NOMO-1 treated with dmso at 0.1 percent for 144 hours (cell line): ENCODE measurements at regions not wholly inside any gene's neighbourhood (a gene's known extent, or its start where the extent isn't known, plus 50 kb on each side); places are given as distances from the start of the nearest gene placed in this dataset.

Experiments used
- DNase-seq: peaks from one replicate; lab custom pipeline; 2025; ENCODE audit not compliant: unreplicated experiment; lab: John Stamatoyannopoulos, UW

DNA sequence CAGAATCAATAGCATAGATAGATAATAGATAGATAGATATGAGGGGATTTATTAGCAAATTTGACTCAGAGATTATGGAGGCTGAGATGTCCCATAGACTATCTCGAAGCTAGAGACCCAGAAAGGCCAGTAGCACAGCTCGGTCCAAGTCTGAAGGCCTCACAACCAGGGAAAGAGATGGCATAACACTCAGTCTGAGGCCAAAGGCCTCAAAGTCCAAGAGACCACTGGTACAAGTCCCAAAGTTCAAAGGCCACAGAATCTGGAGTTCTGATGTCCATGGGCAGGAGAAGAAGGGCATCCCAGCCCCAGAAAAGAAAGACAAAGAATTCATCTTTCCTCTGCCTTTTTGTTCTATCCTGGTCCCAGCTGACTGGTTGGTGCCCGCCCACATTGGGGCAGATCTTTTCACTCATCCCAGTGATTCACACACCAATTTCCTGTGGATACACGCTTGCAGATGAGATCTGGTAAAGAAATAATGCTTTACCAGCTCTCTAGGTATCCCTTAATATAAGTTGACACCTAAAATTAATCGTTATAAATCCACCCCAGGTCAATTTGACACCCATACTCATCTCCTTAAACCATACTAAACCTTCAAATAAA, 127.8 kb upstream of the FBN2 start:
- no peak for DNase-seq

DNA sequence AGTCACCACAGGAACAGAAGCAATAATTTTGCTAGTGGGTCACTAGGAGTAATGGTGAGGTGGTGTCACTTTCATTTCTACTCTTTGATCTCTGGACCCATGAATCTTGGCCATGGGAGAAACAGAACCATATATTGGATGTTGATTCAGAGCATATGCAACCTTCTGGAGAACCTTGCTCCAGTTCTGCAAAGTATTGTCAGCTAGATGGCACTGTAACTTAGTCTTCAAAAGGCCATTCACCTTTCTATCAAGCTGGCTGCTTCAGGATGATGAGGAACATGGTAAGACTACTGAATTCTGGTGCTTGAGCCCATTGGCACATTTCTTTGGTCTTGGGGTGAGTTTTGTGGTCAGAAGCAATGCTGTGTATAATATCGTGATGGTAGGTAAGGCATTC, 129.1 kb upstream of the FBN2 start:
- no peak for DNase-seq

DNA sequence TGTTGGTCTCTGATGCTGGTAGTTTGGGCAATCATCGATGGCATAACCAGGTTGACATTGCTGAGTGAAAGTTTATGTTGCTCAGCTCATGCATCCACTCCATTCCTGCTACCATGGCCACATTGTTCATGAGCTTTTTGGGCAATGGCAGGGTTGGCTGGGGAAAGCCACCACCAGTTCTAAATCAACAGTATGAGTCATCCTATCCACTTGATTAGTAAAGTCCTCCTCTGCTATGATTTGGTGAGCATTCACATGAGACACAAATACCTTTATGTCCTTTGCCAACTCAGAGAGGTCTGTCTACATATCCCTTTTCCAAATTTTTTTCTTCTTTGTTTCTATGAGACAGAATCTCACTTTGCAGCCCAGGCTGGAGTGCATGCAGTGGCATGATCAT, 129.7 kb upstream of the FBN2 start:
- DNase-seq, result no peak

DNA sequence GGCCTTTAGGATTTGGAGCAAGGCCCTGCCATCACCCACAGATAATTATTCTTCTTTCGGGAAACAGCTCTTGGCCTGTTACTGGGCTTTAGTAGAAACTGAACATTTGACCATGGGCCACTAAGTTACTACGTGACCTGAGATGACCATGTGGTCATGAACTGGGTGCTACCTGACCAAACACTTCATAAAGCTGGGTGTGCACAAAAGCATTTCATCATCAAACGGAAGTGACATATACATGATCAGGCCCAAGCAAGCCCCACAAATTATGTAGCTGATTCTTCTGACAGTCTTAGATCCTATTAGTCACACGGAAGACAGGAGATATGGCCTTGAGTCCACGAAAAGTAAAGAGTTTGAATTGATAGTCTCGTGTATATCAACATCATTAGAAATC, 130.9 kb upstream of the FBN2 start:
- DNase-seq, result no peak

DNA sequence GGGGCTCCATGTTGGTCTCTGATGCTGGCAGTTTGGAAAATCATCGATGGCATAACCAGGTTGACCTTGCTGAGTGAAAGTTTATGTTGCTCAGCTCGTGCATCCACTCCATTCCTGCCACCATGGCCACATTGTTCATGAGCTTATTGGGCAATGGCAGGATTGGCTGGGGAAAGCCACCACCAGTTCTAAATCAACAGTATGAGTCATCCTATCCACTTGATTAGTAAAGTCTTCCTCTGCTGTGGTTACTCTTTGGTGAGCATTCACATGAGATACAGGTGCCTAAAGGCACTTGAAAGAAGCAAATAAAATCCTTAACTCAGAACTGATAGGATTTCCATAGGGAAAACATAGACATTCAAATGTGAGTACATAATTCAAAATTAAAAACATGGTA, 131.8 kb upstream of the FBN2 start:
- no peak for DNase-seq

DNA sequence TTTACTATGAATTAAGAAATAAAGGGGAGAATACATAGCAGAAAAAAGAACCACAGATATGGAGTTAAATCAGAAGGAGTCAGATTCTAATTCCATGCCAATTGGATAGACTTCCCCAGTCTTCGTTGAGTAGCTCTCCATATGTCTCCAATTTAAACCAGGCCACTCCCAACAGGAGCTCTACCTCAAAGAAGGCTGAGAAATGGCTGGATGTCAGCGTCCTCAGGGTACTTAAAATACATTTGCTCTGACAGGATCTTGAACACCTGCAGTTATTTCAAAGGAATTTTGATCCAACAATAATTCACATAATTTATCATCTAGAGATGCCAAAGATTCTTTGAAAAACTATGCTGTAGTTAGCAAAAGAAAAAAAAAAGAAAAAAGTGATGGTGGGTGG, 133.9 kb upstream of the FBN2 start:
- DNase-seq, result no peak

DNA sequence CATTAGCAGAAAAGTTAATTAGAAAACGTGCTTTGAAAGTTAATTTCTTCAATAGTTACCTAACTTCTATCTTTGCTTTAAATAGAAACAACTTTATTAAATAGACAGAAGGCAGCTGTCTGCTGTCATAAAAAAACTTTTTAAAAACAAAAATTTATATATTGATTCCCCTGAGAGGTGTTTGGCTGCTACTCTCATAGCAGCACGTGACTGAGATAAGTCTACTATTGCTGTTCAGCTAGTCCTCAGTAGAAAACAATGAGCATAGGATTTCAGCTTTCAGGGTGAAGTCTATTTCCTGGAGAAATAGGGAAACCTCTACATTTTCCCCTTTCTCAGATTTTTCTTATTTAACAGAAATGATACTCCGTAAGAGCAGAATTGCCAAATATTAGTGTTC, 135.0 kb upstream of the FBN2 start:
- no peak for DNase-seq

DNA sequence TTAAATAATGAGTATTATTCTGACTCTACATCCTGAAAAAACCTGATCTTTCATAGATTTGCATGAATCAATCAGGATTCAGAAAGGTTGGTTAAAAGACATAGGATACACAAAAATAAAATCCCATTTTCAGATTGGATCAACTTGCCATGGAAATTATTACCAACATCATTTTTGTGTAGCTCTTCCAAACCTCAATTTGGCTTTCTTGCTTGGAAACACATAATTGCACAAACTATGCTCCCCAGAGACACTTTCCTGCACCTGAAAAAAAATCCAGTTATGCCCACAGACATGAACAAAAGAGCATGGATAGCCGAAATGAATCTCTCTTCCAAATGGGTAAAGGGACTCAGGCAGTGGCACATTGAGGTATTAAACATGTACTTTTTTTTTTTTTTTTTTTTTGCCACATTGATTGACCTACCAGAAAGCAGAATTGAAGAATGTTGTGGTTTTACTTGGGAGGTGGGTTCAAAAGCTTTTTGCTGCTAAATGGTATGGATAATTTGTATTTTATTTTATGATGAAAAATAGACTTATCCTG, 135.4 kb upstream of the FBN2 start:
- no peak for DNase-seq

DNA sequence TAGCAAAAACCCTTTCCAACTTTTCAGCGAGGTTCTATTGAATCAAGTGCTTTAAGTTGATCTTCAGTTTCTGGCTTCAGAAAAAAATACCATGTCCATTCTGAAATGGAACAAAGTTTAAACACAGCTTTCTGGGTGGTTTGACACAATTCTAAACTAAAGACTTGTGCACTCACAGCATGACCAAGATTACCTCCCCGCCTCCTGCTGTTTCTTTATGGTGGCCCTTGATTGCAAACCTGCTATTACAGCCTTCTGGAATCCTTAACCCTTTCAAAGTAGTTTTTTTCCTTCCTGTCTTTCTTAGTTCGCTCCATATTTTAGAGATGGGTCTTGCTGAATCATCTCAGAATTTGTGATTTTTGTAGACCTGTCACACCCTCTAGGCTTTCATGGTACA, 135.9 kb upstream of the FBN2 start:
- DNase-seq, result no peak

DNA sequence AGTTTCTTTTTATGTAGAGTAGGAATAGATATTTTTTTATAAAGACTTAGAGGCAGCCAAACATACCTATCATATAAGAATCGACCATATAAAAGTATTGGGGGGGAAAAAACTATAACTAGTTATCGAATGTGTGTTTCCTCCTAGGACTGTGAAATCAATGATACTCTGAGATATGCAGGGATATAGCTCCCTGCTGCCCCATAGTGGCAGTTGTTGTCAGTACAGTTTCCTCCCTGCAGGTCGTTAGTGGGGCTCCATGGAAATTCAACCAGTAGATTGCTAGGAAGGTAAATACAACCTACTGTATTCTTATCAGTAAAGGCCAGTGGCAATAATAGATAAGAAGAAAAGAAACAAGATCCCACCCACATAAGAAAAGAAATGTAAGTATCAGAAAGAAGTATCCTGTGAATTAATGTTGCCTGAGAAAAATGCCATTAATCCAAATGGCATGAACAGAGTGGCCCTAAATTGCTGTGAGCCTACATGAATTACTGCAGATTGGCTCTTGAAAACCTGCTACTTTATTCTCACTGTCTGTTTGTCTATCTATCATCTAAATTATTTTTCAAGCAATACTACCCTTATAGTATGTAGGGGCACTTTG, 136.9 kb upstream of the FBN2 start:
- no peak for DNase-seq

DNA sequence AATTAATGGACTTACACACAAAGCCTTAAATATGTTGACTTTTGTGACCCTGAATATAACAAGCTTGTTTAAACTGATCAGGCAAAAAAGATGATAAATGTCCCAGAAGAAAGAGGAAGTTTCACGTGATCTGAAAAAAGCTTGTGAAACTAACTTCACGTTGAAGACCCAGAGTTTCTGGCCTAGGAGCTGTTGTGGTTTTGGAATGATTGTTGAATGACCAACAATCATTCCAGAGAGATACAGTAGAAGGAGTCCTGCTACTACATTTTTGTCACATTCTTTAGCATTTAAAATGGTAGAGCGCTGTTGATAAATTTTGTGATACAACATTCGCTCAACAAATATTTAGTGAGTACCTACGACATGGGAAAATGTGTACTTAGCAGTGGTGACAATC, 143.1 kb upstream of the FBN2 start:
- no peak for DNase-seq

DNA sequence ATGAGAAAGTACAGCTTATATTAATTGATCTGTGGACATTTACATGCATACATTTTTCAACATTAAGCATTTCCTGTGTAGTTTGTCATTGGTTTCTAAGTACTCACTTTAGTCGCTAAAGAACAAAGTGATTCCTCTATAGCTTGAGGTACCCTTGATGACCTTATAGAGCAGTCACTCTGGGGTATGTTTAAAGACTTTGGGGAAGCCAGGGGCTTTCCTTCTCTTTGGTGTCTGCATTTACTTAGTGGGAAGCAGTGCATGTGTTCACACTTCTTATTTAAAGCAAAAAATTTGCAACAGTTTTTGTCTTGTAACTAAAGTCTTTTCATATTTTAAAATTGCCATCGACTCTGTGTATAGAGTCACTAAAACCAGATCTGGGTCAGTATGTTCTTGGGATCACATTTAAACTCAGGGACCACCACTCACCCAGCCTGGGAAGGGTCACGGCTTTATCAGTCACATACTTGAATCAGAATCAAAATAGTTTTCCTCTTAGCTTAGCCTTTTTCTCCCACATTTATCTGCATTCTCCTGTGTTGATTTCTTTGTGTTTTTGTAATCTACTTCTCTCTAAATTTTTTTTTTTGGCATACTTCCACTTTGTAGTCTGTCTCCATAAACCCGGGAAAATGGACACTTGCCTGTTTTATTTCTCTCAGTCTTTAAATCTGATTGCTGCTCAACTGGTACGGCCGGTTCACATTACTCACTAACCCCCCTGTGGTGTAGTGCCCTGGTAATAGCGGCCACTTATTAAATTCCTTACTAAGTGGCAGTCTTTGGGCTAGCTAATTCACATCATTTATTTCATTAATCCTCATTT, 143.9 kb upstream of the FBN2 start:
- no peak for DNase-seq

DNA sequence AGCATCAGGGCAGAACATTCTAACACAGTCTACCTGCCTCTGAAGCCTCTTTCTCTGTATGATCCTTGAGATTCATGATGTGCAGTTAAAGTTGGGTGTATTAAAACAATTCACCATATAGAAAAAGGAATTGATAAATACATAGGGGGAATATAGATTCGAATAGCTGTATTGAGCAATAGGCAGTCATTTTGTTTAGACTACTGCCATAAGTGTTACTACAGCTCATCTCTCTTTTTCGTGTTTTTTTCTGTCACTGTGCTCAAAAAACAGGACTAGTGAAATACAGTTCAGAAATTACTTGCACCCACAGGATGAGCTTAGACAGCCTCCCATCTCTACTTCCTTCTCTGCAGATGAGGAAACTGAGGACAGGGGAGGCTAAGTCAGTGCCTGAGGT, 144.6 kb upstream of the FBN2 start:
- DNase-seq, result no peak

DNA sequence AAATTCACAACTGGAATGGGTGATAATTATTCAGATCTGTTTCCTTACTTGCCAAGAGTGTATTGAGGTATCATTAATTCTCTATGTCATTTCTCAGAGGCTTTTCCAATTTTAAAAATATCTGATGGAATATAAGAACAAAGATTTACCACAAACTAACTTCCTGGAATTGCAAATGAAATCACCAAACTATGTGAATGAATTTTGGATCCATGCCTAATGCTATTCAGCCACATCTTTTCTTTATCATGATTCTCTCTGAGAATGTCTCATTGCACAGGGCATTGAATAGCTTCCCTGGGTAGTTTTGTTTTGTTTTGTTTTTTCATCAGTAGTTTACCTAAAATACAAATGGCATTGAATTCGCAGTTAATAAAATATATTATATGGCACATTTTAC, 146.9 kb upstream of the FBN2 start:
- DNase-seq, result no peak

DNA sequence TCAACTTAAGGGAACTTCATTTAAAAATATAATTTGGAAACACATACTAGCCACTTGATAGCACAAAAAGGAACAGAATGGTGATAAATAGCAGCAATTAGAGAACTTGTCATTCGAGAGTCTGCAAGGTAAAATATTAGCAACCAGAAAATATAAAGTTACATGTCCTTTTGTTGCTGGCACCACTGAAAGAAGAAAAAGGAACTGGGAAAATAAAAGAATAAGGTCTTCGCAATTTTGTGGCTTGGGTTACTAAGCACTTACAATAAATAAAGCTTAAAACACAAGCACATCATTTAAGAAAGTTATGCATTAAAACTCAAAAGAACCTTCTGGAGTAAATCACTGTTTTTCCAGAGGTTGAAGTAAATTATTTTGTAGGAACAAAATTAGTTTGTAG, 149.9 kb upstream of the FBN2 start:
- no peak for DNase-seq

DNA sequence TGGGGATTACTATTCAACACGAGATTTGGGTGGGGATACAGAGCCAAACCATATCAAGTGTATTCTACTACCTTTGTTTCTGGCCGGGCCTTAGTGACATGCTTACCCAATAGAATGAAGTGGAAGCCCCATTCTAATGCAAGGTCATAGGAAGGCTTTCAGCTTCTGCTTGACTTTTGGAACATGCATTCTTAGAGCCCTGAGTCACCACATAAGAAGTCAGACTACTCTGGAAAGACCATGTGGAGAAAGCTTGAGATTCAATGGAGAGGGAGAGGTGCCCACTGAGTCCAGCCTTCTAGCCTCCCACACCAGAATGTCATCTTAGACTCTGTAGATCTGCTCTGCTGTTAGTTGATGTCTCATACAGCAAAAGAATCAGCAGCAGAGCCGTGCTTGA, 155.7 kb upstream of the FBN2 start:
- no peak for DNase-seq

DNA sequence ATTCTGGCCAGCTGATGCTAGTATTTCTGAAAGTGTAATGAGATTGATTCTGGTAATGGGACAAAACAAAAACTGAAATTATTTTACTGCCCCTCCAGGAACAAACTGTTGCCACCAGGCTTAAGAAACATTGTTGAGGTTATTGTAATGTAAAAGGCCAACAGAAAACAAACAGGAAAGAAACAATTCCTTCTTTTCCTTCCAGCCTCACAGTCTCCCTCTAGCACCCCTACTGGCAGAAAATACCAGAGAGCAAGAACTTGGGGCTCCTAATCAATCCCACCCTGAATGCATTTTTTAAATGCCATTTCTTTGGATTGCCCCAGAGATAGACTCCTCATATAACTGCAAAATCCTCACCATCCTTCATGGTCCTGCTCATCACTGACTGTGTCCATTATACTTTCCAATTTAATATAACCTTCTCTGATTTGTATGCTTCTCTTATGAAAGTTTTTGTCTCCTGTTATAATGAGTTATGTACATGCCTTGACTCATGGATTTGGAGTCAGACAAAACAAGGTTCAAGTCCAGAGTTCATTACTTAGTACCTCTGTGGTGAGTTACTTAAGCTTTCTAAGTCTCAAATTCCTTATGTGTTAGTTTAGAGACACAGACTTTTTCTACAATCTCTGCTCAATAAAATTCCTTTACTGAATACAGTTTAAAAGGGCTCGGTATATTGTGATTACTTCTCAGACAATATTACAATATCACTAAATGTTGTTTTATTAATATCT, 157.9 kb upstream of the FBN2 start:
- DNase-seq, result no peak

DNA sequence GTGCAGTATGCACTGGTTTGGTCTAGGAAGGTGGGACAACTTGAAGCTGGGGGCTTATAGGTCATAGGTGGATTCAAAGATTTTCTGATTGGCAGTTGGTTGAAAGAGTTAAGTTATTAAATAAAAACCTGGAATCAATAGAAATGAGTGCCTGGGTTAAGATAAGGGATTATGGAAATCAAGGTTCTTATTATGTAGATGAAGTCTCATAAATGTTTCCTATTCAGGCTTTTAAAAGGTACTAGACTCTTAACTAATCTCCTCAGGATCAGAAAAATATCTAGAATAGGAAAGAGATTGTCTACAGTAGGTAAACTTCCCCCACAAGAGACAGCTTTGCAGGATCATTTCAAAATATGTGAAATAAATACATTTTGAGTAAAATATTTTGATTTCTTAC, 163.3 kb upstream of the FBN2 start:
- DNase-seq, result no peak

DNA sequence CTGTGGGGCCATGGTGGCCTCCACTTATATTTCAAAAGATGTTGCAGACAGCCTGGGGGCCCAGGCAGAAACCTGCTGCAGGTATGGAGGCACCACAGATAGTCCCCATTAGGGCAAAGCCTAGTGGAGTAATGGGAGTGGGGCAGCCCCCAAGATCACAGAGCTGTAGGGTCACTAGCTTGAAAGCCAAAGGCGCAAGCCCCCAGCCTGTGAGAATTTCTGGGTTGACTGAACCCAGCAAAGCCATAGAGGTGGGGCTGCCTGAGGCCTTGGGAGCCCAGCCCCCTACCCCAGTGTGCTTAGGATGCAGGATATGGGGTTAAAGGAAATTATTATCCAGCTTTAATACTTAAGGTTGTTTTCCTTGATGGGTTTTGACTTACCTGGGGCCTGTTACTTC, 165.3 kb upstream of the FBN2 start:
- DNase-seq, result no peak

DNA sequence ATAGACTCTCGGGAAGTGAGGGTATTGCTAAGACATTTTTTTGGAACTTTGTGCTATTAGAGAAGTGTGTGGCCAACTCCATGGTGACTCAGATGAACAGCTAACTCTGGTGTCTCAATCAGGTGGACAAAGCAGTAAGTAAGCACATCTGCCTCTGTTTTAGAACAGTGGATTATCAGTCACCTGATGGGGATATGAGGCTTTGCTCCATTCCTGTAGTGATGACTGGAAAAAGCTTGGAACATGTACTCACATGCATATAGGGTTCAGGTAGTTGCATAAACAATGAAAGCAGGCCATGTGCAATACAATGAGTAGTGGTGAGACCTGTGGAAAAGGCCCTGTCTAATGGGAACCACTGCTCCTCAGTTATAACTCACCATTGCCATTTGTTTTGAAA, 168.2 kb upstream of the FBN2 start:
- no peak for DNase-seq

DNA sequence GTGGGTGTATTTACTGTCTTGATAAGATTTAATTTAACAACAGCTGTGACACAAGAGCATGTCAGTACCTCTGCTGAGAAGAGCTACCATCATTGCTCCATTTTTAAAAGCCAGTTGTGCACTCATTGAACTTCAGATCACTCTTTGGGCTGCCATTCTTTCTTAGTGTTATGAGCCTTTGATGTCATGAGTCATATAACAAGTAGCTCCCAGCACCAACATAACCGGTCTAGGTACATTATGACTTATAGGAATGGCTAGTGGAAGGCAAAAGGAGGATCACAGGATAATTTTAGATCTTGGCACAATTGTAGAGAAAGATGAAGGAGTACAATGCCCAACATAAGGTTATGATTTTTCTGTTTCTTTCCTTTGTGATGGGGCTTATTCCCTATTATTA, 170.8 kb upstream of the FBN2 start:
- no peak for DNase-seq

DNA sequence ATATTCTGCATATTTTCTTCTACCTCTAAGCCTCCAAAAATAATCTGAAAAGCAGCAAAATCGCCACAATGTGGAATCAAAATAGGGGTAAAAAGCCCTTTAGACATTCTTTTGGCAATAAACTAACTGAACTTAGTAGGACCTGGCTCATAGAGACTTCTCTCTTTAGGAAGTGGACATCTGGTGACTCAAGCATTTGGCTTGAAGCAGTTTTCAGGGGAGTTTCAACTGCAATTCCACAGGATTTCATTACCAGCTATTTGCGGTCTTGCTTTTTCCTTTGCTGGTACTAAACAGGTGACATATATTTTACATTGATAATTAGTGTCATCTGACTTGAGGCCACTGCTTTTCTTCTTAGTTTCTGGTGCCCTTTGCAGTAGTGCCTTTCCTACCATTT, 173.2 kb upstream of the FBN2 start:
- no peak for DNase-seq
